ENCODE measurements at regions not wholly inside any gene's neighbourhood (a gene's known extent, or its start where the extent isn't known, plus 50 kb on each side); places are given as distances from the start of the nearest gene placed in this dataset.

- TF ChIP-seq CTCF (IDR thresholded peaks at IDR 0.05; ENCODE audit: insufficient read depth, low read depth, low read length, missing control alignments), result no peak
- no peak overlapping the region for H3K4me3 ChIP-seq (ENCODE audit: low read depth, low read length)
- DNase-seq (ENCODE audit: low read depth), result no peak
Measured at GRCh38 chr4:141814499-141814898, 178.1 kb downstream of the IL15 start.

DNA sequence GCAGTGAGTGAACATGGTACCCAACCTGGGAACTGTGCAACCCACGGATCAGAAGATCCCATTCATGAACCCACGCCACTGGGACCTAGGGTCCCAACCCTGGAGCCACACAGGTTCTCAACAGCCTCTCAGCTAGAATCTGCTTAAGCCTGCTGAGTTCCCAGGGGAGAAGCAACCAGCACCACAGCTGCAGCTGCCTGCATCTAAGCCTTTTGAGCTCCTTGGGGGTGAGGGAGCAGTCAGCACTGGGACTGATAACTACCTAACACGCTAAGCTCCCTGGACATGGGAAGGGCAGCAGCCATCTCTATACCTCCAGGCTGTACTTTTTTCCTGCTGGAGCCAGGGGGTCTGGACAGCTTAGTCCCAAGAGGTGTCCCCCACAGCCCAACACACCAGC, 179.3 kb downstream of the IL15 start:
- no peak for TF ChIP-seq CTCF (IDR thresholded peaks at IDR 0.05; ENCODE audit: insufficient read depth, low read depth, low read length, missing control alignments)
- no peak for DNase-seq (ENCODE audit: low read depth)
- no peak overlapping the region for H3K4me3 ChIP-seq (ENCODE audit: low read depth, low read length)

- no peak overlapping the region for H3K4me3 ChIP-seq (ENCODE audit: low read depth, low read length)
- no peak for TF ChIP-seq CTCF (IDR thresholded peaks at IDR 0.05; ENCODE audit: insufficient read depth, low read depth, low read length, missing control alignments)
- DNase-seq (ENCODE audit: low read depth), result no peak
Measured at GRCh38 chr4:141826260-141826659, 189.9 kb downstream of the IL15 start.

DNA sequence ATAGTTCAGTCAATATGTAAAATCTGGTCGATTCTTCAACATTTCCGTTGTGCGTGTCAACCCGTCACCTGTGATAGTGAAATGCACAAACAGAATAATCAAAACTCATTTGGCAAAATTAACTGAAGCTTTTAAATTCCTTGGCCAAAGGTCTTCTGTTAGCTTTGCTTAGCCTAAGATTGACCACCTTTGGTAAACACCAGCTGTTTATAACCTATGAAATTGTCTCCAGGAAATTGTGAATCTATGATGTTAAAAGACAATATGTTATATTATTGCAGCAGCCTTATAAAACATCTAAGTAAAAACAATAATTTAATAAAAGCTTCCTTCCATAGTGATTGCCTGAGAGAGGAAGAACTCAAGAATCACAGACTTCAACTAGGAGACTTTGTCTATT, 196.8 kb downstream of the IL15 start:
- TF ChIP-seq CTCF (IDR thresholded peaks at IDR 0.05; ENCODE audit: insufficient read depth, low read depth, low read length, missing control alignments), result no peak
- H3K4me3 ChIP-seq (ENCODE audit: low read depth, low read length), result no peak overlapping the region

GRCh38 chr4:141840299-141840986, 204.1 kb downstream of the IL15 start:
- no peak overlapping the region for H3K4me3 ChIP-seq (ENCODE audit: low read depth, low read length)
- no peak for DNase-seq (ENCODE audit: low read depth)
- no peak for TF ChIP-seq CTCF (IDR thresholded peaks at IDR 0.05; ENCODE audit: insufficient read depth, low read depth, low read length, missing control alignments)

More for the DNA sequence above, 196.8 kb downstream of the IL15 start:
- no peak for DNase-seq (ENCODE audit: low read depth)

DNA sequence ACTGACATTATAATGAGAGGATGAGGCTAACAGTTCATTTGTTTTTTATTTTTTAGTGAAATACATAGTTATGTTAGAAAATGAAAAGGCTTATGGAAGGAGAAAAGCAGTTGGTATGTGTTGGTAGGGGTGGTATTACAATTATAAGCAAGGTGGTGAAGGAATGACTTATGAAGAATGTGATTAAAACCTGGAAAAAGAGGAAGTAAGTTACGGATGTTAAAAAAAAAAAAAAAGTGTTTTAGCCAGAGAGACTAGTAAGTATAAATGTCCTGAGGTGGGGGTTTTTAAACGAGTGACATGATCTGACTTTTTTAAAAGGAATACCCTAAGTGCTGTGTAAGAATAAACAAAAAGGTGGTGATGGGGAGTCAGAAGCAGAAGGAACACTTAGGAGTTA, 206.8 kb downstream of the IL15 start:
- DNase-seq (ENCODE audit: low read depth), result no peak
- no peak for TF ChIP-seq CTCF (IDR thresholded peaks at IDR 0.05; ENCODE audit: insufficient read depth, low read depth, low read length, missing control alignments)
- no peak overlapping the region for H3K4me3 ChIP-seq (ENCODE audit: low read depth, low read length)

DNA sequence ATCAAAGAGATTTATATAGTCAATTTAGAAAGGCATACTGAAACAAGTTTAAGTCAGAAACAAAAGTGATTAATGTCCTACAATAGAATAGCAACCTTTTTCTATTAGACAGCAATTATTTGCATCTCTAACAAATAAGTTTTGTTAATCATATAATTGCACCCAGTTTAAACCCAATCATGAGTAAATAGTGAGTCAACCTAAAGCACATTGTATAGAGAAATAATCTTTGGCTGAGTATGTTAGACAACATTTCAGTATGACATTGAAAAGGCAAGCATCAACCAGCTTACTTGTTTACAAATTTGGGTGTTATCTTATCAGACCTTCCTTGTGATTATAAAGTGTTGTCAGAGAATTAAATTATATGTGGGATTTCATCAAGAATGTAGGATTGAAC, 209.5 kb downstream of the IL15 start:
- H3K4me3 ChIP-seq (ENCODE audit: low read depth, low read length), result no peak overlapping the region
- no peak for DNase-seq (ENCODE audit: low read depth)
- no peak for TF ChIP-seq CTCF (IDR thresholded peaks at IDR 0.05; ENCODE audit: insufficient read depth, low read depth, low read length, missing control alignments)
